Mesenchymal stem cell (in vitro differentiated cells and primary cell): ENCODE measurements at regions not wholly inside any gene's neighbourhood (a gene's known extent, or its start where the extent isn't known, plus 50 kb on each side); places are given as distances from the start of the nearest gene placed in this dataset.

Experiments used
- DNase-seq: peaks from one replicate; pipeline ENCODE4 v3.0.0-alpha.2; 2013
- H2AFZ ChIP-seq: one replicate; pipeline ENCODE4 v1.6.1; 2013; ENCODE audit warnings: low read depth, mild to moderate bottlenecking, control low read depth, inconsistent platforms, low read length, moderate library complexity
- H2AK5ac ChIP-seq: 2 replicates; pipeline ENCODE4 v1.6.1; 2013; ENCODE audit warnings: low read length, moderate library complexity, mild to moderate bottlenecking, inconsistent platforms; ENCODE audit not compliant: severe bottlenecking
- H2BK120ac ChIP-seq: one replicate; pipeline ENCODE4 v1.6.1; 2013; ENCODE audit warnings: low read depth, mild to moderate bottlenecking, inconsistent platforms, low read length, moderate library complexity
- H2BK12ac ChIP-seq, 2 experiments: one replicate each; pipeline ENCODE4 v1.6.1; 2013; ENCODE audit warnings: inconsistent platforms in 2 of 2, low read length in 2 of 2, mild to moderate bottlenecking in 2 of 2, moderate library complexity in 2 of 2, control low read depth in 1 of 2
- H2BK15ac ChIP-seq: one replicate; pipeline ENCODE4 v1.6.1; 2013; ENCODE audit warnings: mild to moderate bottlenecking, low read depth, inconsistent platforms; ENCODE audit not compliant: poor library complexity, severe bottlenecking
- H2BK5ac ChIP-seq: 2 replicates; pipeline ENCODE4 v1.6.1; 2013; ENCODE audit warnings: low read depth, mild to moderate bottlenecking, low read length, control low read depth, inconsistent platforms; ENCODE audit not compliant: poor library complexity, severe bottlenecking
- H3K14ac ChIP-seq, 2 experiments: one replicate each; pipeline ENCODE4 v1.6.1; 2013; ENCODE audit warnings: inconsistent platforms in 2 of 2, low read length in 2 of 2, control low read depth in 1 of 2, mild to moderate bottlenecking in 1 of 2, moderate library complexity in 1 of 2
- H3K18ac ChIP-seq, 2 experiments: one replicate each; pipeline ENCODE4 v1.6.1; 2013; ENCODE audit warnings: inconsistent platforms in 2 of 2, low read length in 2 of 2, control low read depth in 1 of 2, low read depth in 1 of 2, mild to moderate bottlenecking in 1 of 2
- H3K23ac ChIP-seq, 2 experiments: one replicate each; pipeline ENCODE4 v1.6.1; 2013; ENCODE audit warnings: inconsistent platforms in 2 of 2, low read length in 2 of 2, mild to moderate bottlenecking in 2 of 2, moderate library complexity in 2 of 2, control low read depth in 1 of 2
- H3K27ac ChIP-seq: 2 replicates; pipeline ENCODE4 v1.5.1; 2013; ENCODE audit warnings: mild to moderate bottlenecking, moderate library complexity, low read length, control low read depth, inconsistent platforms; ENCODE audit not compliant: poor library complexity, severe bottlenecking
- H3K27me3 ChIP-seq, 2 experiments: 2 replicates each; pipeline versions ENCODE4 v1.6.1 to v1.7.0; 2013; ENCODE audit warnings: low read length in 2 of 2, mild to moderate bottlenecking in 2 of 2, moderate library complexity in 2 of 2, control low read depth in 1 of 2, inconsistent platforms in 1 of 2; ENCODE audit not compliant: control insufficient read depth in 1 of 2, insufficient read depth in 1 of 2
- H3K36me3 ChIP-seq, 2 experiments: 2 replicates each; pipeline versions ENCODE4 v1.6.1 to v1.7.0; 2013; ENCODE audit warnings: low read length in 2 of 2, control low read depth in 1 of 2, inconsistent platforms in 1 of 2, low read depth in 1 of 2, mild to moderate bottlenecking in 1 of 2; ENCODE audit not compliant: insufficient read depth in 2 of 2, control insufficient read depth in 1 of 2
- H3K4ac ChIP-seq, 2 experiments: one replicate each; pipeline ENCODE4 v1.6.1; 2013; ENCODE audit warnings: inconsistent platforms in 2 of 2, low read length in 2 of 2, mild to moderate bottlenecking in 2 of 2, moderate library complexity in 2 of 2, control low read depth in 1 of 2, low read depth in 1 of 2
- H3K4me1 ChIP-seq: 2 replicates; pipeline ENCODE4 v1.6.1; 2013; ENCODE audit warnings: low read depth, low read length, control low read depth; ENCODE audit not compliant: control insufficient read depth, insufficient read depth
- H3K4me2 ChIP-seq: 2 replicates; pipeline ENCODE4 v1.6.1; 2013; ENCODE audit warnings: low read length, mild to moderate bottlenecking, inconsistent platforms; ENCODE audit not compliant: poor library complexity, severe bottlenecking
- H3K4me3 ChIP-seq, 2 experiments: 2 replicates each; pipeline versions ENCODE4 v1.5.1 to v1.7.0; 2013; ENCODE audit warnings: low read length in 2 of 2, mild to moderate bottlenecking in 2 of 2, control low read depth in 1 of 2, low read depth in 1 of 2; ENCODE audit not compliant: insufficient read depth in 1 of 2
- H3K79me1 ChIP-seq: replicated peaks from 2 replicates; pipeline ENCODE4 v1.6.1; 2013; ENCODE audit warnings: mild to moderate bottlenecking, control low read depth, low read length, inconsistent platforms; ENCODE audit not compliant: poor library complexity, severe bottlenecking
- H3K9ac ChIP-seq: 2 replicates; pipeline ENCODE4 v1.7.0; 2013; ENCODE audit warnings: mild to moderate bottlenecking, low read length, moderate library complexity
- H3K9me3 ChIP-seq: 2 replicates; pipeline ENCODE4 v1.7.0; 2013; ENCODE audit warnings: mild to moderate bottlenecking, low read length; ENCODE audit not compliant: control insufficient read depth
- H4K8ac ChIP-seq: one replicate; pipeline ENCODE4 v1.6.1; 2013; ENCODE audit warnings: inconsistent platforms, mild to moderate bottlenecking, low read length, moderate library complexity
- H4K91ac ChIP-seq: one replicate; pipeline ENCODE4 v1.6.1; 2013; ENCODE audit warnings: mild to moderate bottlenecking, low read length, inconsistent platforms
- WGBS: methylation state at CpG from one replicate; pipeline ENCODE4 v1.1.7; 2013; ENCODE audit warnings: mixed read lengths; 5-methylcytosine and 5-hydroxymethylcytosine counted together

- Histone ChIP-seq H3K4me2 (no peak overlapping the region), H3K14ac (no peak overlapping the region), H2BK120ac (no peak overlapping the region), H3K79me1 (no peaks in the 10 kb centered on the region), H3K27ac (no peak overlapping the region), H4K8ac (no peak overlapping the region), H3K36me3 (no peaks in the 10 kb centered on the region), H2BK5ac (no peak overlapping the region), H3K23ac (no peak overlapping the region), H3K9ac (no peak overlapping the region), H2AK5ac (no peak overlapping the region), H3K27me3 (peaks cover 0 to 28% of the 10 kb centered on the region in 2 experiments), H3K4ac (no peak overlapping the region), H3K4me1 (no peaks in the 10 kb centered on the region), H3K18ac (no peak overlapping the region), H3K4me3 (no peak overlapping the region), H2BK15ac (no peak overlapping the region), H3K9me3 (no peaks in the 10 kb centered on the region), H4K91ac (no peak overlapping the region), H2AFZ (no peak overlapping the region), H2BK12ac (no peak overlapping the region)
- WGBS, result 74% methylated on average over 9 of the region's 9 CpGs
- DNase-seq, result no peak
Measured at GRCh38 chr2:121955872-121956271, 200.4 kb downstream of the TSN start.

GRCh38 chr2:121960251-121960650 lies 204.8 kb downstream of the TSN start:
- Histone ChIP-seq H3K18ac (no peak overlapping the region), H3K23ac (no peak overlapping the region), H4K91ac (no peak overlapping the region), H3K9ac (no peak overlapping the region), H3K27me3 (peaks cover 0 to 32% of the 10 kb centered on the region in 2 experiments), H2BK12ac (no peak overlapping the region), H3K4me1 (no peaks in the 10 kb centered on the region), H3K14ac (no peak overlapping the region), H3K4me2 (no peak overlapping the region), H3K36me3 (no peaks in the 10 kb centered on the region), H2AK5ac (no peak overlapping the region), H4K8ac (no peak overlapping the region), H3K79me1 (no peaks in the 10 kb centered on the region), H2BK15ac (no peak overlapping the region), H2BK120ac (no peak overlapping the region), H2AFZ (no peak overlapping the region), H2BK5ac (no peak overlapping the region), H3K27ac (no peak overlapping the region), H3K4ac (no peak overlapping the region), H3K9me3 (no peaks in the 10 kb centered on the region), H3K4me3 (no peak overlapping the region)
- no peak for DNase-seq
- 78% methylated on average over 7 of the region's 7 CpGs for WGBS

DNA sequence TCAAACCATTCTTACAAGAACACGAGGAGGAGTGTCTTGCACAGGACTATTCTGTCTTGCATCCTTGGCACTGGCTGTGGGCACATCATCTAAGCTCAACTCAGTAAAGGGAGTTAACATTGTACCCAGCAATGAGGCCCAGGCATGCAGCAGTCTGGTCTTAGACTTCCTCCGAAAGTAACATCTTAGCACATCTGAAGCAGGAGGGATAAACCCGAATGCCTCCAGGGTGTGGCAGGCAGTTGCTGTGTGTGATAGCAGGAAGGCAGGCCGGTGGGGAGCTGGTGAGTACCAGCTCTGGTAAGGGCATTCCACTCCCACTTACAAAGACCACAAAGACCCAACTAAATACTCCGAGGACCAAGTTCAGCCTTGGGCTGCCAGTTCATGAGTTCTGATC lies 206.3 kb downstream of the TSN start:
- Histone ChIP-seq H2AK5ac (no peak overlapping the region), H3K4me1 (no peaks in the 10 kb centered on the region), H2BK120ac (no peak overlapping the region), H2AFZ (no peak overlapping the region), H3K79me1 (no peaks in the 10 kb centered on the region), H3K23ac (no peak overlapping the region), H3K4ac (no peak overlapping the region), H3K4me2 (no peak overlapping the region), H3K9me3 (no peaks in the 10 kb centered on the region), H3K27ac (no peak overlapping the region), H2BK12ac (no peak overlapping the region), H3K27me3 (peaks cover 0 to 24% of the 10 kb centered on the region in 2 experiments), H2BK15ac (no peak overlapping the region), H3K14ac (no peak overlapping the region), H4K8ac (no peak overlapping the region), H4K91ac (no peak overlapping the region), H3K18ac (no peak overlapping the region), H3K9ac (no peak overlapping the region), H3K4me3 (no peak overlapping the region), H3K36me3 (no peaks in the 10 kb centered on the region), H2BK5ac (no peak overlapping the region)
- WGBS, result 51% methylated on average over 4 of the region's 5 CpGs
- no peak for DNase-seq

GRCh38 chr2:121965661-121966060 lies 210.2 kb downstream of the TSN start:
- H2BK12ac ChIP-seq, result no peak overlapping the region
- no peak overlapping the region for H3K4ac ChIP-seq
- H3K9ac ChIP-seq, result no peak overlapping the region
- H2BK15ac ChIP-seq, result no peak overlapping the region
- H2AK5ac ChIP-seq, result no peak overlapping the region
- no peaks in the 10 kb centered on the region for H3K4me1 ChIP-seq
- no peak overlapping the region for H3K23ac ChIP-seq
- H2BK120ac ChIP-seq, result no peak overlapping the region
- H3K27ac ChIP-seq, result no peak overlapping the region
- no peak overlapping the region for H4K8ac ChIP-seq
- H3K9me3 ChIP-seq, result no peaks in the 10 kb centered on the region
- H3K14ac ChIP-seq, result no peak overlapping the region
- H4K91ac ChIP-seq, result no peak overlapping the region
- no peak overlapping the region for H3K4me3 ChIP-seq
- H2AFZ ChIP-seq, result no peak overlapping the region
- H3K36me3 ChIP-seq, result no peaks in the 10 kb centered on the region
- no peaks in the 10 kb centered on the region for H3K79me1 ChIP-seq
- no peak overlapping the region for H3K4me2 ChIP-seq
- H2BK5ac ChIP-seq, result no peak overlapping the region
- 89% methylated on average over 5 of the region's 7 CpGs for WGBS
- DNase-seq, result no peak
- H3K18ac ChIP-seq, result no peak overlapping the region
- peaks cover 0 to 21% of the 10 kb centered on the region in 2 experiments for H3K27me3 ChIP-seq
